K562 (cell line): ENCODE measurements at regions not wholly inside any gene's neighbourhood (a gene's known extent, or its start where the extent isn't known, plus 50 kb on each side); places are given as distances from the start of the nearest gene placed in this dataset.

Experiments
- CEBPB ChIP-seq: fragments of 450-650 bp; IDR thresholded peaks from 2 replicates; pipeline ENCODE4 v1.6.1; 2016; ENCODE audit warnings: missing genetic modification characterization, missing compliant biosample characterization
- KLF10 ChIP-seq: fragments of 250-450 bp; sonication (Bioruptor Pico); IDR thresholded peaks from 2 replicates; pipeline ENCODE4 v1.6.1; 2021; ENCODE audit warnings: matching md5 sums
- OTX1 ChIP-seq: fragments of 450-650 bp; formaldehyde crosslinking; IDR thresholded peaks from 2 replicates; pipeline ENCODE4 v1.4.0; 2022; ENCODE audit warnings: mild to moderate bottlenecking
- SIRT6 ChIP-seq: IDR thresholded peaks from one replicate; pipeline ENCODE4 v1.6.1; 2012; ENCODE audit warnings: low read depth, mild to moderate bottlenecking, control low read depth, inconsistent platforms, low read length, moderate library complexity
- SRSF1 ChIP-seq: fragments of 200-400 bp; formaldehyde crosslinking; IDR thresholded peaks from 2 replicates; pipeline ENCODE4 v1.6.1; 2017; ENCODE audit warnings: mild to moderate bottlenecking, low read depth, low read length, moderate library complexity
- TAF15 ChIP-seq: fragments of 200-400 bp; formaldehyde crosslinking; IDR thresholded peaks from 2 replicates; pipeline ENCODE4 v1.6.1; 2017; ENCODE audit warnings: mild to moderate bottlenecking, low read depth, low read length, moderate library complexity
- TRIM24 ChIP-seq, 2 experiments: fragments of 450-650 bp; IDR thresholded peaks; 2 replicates each; pipeline ENCODE4 v1.6.1; 2016
- XRCC5 ChIP-seq: fragments of 200-400 bp; formaldehyde crosslinking; IDR thresholded peaks from 2 replicates; pipeline ENCODE4 v1.6.1; 2017; ENCODE audit warnings: low read depth, mild to moderate bottlenecking, low read length
- YY1 ChIP-seq, 3 experiments: IDR thresholded peaks; 2 replicates each; pipeline ENCODE4 v1.6.1; 2011; ENCODE audit warnings: low read length in 2 of 3, mild to moderate bottlenecking in 2 of 3, moderate library complexity in 2 of 3, borderline replicate concordance in 1 of 3, control low read depth in 1 of 3, low read depth in 1 of 3; ENCODE audit not compliant: insufficient read depth in 3 of 3, insufficient replicate concordance in 2 of 3, control insufficient read depth in 1 of 3, insufficient read length in 1 of 3; ENCODE audit errors: extremely low read depth in 1 of 3
- TF ChIP-seq, protein P1 (sequence below), 3 experiments: IDR thresholded peaks in 2 of 3; conservative IDR thresholded peaks in 1 of 3; 2 replicates each; pipeline ENCODE4 v1.5.1; 2011 to 2012; ENCODE audit warnings: low read length in 3 of 3, mild to moderate bottlenecking in 3 of 3, control low read depth in 2 of 3, improper control_type of control experiment in 1 of 3, inconsistent platforms in 1 of 3, low read depth in 1 of 3, mixed read lengths in 1 of 3, moderate library complexity in 1 of 3; ENCODE audit not compliant: insufficient read depth in 2 of 3
- TF ChIP-seq, protein P2 (sequence below), 2 experiments: fragments of 450-650 bp; formaldehyde crosslinking in 1 of 2; IDR thresholded peaks; 2 replicates each; pipeline versions ENCODE4 v1.4.0 to v1.6.1; 2014 to 2020; ENCODE audit warnings: mild to moderate bottlenecking in 2 of 2, borderline replicate concordance in 1 of 2, low read depth in 1 of 2
- TF ChIP-seq, protein P3 (sequence below): fragments of 450-650 bp; IDR thresholded peaks from 2 replicates; pipeline ENCODE4 v1.6.1; 2016; ENCODE audit warnings: antibody characterized with exemption

DNA sequence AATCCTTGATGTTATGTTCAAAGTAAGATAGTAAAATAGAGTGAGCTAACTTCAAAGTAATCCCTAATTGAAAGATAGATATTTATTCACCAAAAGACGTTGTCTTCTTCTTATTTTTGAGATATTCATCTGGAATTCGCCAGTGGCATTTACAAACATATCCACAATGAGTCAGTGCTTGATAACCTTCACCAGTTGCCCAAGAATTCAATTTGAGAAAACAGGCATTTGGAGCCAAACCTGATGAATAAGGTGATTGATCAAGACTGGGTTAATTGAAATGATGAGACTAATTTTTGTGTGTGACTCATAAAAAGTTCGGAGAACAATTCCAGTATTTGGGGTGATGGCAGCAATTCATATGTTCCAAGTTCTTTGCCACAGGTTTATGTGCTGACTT lies 344.0 kb downstream of the ARL4A start:
- TF ChIP-seq YY1 (IDR thresholded peaks at IDR 0.05; ENCODE audit: borderline replicate concordance in 1 of 3, control insufficient read depth in 1 of 3, extremely low read depth in 1 of 3, insufficient read depth in 3 of 3, insufficient read length in 1 of 3, insufficient replicate concordance in 2 of 3, low read depth in 1 of 3, low read length in 2 of 3) = no peak
- TF ChIP-seq TAF15 = no peak
- TF ChIP-seq, protein P1, sequence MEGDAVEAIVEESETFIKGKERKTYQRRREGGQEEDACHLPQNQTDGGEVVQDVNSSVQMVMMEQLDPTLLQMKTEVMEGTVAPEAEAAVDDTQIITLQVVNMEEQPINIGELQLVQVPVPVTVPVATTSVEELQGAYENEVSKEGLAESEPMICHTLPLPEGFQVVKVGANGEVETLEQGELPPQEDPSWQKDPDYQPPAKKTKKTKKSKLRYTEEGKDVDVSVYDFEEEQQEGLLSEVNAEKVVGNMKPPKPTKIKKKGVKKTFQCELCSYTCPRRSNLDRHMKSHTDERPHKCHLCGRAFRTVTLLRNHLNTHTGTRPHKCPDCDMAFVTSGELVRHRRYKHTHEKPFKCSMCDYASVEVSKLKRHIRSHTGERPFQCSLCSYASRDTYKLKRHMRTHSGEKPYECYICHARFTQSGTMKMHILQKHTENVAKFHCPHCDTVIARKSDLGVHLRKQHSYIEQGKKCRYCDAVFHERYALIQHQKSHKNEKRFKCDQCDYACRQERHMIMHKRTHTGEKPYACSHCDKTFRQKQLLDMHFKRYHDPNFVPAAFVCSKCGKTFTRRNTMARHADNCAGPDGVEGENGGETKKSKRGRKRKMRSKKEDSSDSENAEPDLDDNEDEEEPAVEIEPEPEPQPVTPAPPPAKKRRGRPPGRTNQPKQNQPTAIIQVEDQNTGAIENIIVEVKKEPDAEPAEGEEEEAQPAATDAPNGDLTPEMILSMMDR (IDR thresholded peaks at IDR 0.05 in 2 of 3, conservative IDR thresholded peaks at IDR 0.05 in 1 of 3; ENCODE audit: insufficient read depth in 2 of 3, low read depth in 1 of 3, low read length in 3 of 3) = no peak
- TF ChIP-seq KLF10 (CRISPR knock-in tag) = no peak
- no peak for TF ChIP-seq XRCC5
- no peak for TF ChIP-seq CEBPB
- no peak for TF ChIP-seq SIRT6
- TF ChIP-seq TRIM24 (IDR thresholded peaks at IDR 0.05) = no peak
- TF ChIP-seq, protein P2, sequence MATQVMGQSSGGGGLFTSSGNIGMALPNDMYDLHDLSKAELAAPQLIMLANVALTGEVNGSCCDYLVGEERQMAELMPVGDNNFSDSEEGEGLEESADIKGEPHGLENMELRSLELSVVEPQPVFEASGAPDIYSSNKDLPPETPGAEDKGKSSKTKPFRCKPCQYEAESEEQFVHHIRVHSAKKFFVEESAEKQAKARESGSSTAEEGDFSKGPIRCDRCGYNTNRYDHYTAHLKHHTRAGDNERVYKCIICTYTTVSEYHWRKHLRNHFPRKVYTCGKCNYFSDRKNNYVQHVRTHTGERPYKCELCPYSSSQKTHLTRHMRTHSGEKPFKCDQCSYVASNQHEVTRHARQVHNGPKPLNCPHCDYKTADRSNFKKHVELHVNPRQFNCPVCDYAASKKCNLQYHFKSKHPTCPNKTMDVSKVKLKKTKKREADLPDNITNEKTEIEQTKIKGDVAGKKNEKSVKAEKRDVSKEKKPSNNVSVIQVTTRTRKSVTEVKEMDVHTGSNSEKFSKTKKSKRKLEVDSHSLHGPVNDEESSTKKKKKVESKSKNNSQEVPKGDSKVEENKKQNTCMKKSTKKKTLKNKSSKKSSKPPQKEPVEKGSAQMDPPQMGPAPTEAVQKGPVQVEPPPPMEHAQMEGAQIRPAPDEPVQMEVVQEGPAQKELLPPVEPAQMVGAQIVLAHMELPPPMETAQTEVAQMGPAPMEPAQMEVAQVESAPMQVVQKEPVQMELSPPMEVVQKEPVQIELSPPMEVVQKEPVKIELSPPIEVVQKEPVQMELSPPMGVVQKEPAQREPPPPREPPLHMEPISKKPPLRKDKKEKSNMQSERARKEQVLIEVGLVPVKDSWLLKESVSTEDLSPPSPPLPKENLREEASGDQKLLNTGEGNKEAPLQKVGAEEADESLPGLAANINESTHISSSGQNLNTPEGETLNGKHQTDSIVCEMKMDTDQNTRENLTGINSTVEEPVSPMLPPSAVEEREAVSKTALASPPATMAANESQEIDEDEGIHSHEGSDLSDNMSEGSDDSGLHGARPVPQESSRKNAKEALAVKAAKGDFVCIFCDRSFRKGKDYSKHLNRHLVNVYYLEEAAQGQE (IDR thresholded peaks at IDR 0.05; ENCODE audit: borderline replicate concordance) = no peak
- TF ChIP-seq, protein P2 (CRISPR knock-in tag; IDR thresholded peaks at IDR 0.05; ENCODE audit: low read depth) = no peak
- no peak for TF ChIP-seq SRSF1
- TF ChIP-seq, protein P3, sequence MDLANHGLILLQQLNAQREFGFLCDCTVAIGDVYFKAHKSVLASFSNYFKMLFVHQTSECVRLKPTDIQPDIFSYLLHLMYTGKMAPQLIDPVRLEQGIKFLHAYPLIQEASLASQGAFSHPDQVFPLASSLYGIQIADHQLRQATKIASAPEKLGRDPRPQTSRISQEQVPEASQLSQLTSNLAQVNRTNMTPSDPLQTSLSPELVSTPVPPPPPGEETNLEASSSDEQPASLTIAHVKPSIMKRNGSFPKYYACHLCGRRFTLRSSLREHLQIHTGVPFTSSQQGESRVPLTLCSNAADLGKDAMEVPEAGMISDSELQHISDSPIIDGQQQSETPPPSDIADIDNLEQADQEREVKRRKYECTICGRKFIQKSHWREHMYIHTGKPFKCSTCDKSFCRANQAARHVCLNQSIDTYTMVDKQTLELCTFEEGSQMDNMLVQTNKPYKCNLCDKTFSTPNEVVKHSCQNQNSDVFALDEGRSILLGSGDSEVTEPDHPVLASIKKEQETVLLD = no peak
- TF ChIP-seq OTX1 (CRISPR knock-in tag) = no peak
